HUES48 (cell line): ENCODE measurements at regions not wholly inside any gene's neighbourhood (a gene's known extent, or its start where the extent isn't known, plus 50 kb on each side); places are given as distances from the start of the nearest gene placed in this dataset.

Experiments used
- H3K27ac ChIP-seq: one replicate; pipeline ENCODE4 v1.7.0; 2013; ENCODE audit warnings: low read depth, low read length, inconsistent platforms
- H3K27me3 ChIP-seq: 2 replicates; pipeline ENCODE4 v1.6.1; 2013; ENCODE audit warnings: mild to moderate bottlenecking, low read length; ENCODE audit not compliant: control insufficient read depth, insufficient read depth
- H3K36me3 ChIP-seq: 2 replicates; pipeline ENCODE4 v1.6.1; 2013; ENCODE audit warnings: low read length; ENCODE audit not compliant: control insufficient read depth, insufficient read depth
- H3K4me1 ChIP-seq: 2 replicates; pipeline ENCODE4 v1.6.1; 2013; ENCODE audit warnings: mild to moderate bottlenecking, low read length; ENCODE audit not compliant: control insufficient read depth, insufficient read depth
- H3K4me3 ChIP-seq: 2 replicates; pipeline ENCODE4 v1.5.1; 2013; ENCODE audit warnings: mild to moderate bottlenecking, low read depth, low read length
- H3K9ac ChIP-seq: 2 replicates; pipeline ENCODE4 v1.6.1; 2013; ENCODE audit warnings: mild to moderate bottlenecking, low read depth, low read length, moderate library complexity
- H3K9me3 ChIP-seq: 2 replicates; pipeline ENCODE4 v1.6.1; 2013; ENCODE audit warnings: low read length; ENCODE audit not compliant: control insufficient read depth, insufficient read depth

GRCh38 chr10:44684661-44685060, 226.5 kb upstream of the TMEM72 start:
- no peak overlapping the region for H3K4me3 ChIP-seq
- H3K27ac ChIP-seq, result no peak overlapping the region
- H3K9ac ChIP-seq, result no peak overlapping the region
- no peaks in the 10 kb centered on the region for H3K9me3 ChIP-seq
- no peaks in the 10 kb centered on the region for H3K4me1 ChIP-seq
- no peaks in the 10 kb centered on the region for H3K36me3 ChIP-seq
- no peaks in the 10 kb centered on the region for H3K27me3 ChIP-seq

- Histone ChIP-seq H3K27me3 (no peaks in the 10 kb centered on the region), H3K4me1 (no peaks in the 10 kb centered on the region), H3K27ac (no peak overlapping the region), H3K9ac (no peak overlapping the region), H3K4me3 (no peak overlapping the region), H3K9me3 (no peaks in the 10 kb centered on the region), H3K36me3 (no peaks in the 10 kb centered on the region)
Measured at GRCh38 chr10:44685220-44685619, 225.9 kb upstream of the TMEM72 start.

GRCh38 chr10:44685747-44686146, 225.4 kb upstream of the TMEM72 start:
- Histone ChIP-seq H3K4me3 (no peak overlapping the region), H3K9me3 (no peaks in the 10 kb centered on the region), H3K27me3 (no peaks in the 10 kb centered on the region), H3K36me3 (no peaks in the 10 kb centered on the region), H3K4me1 (no peaks in the 10 kb centered on the region), H3K27ac (no peak overlapping the region), H3K9ac (no peak overlapping the region)

GRCh38 chr10:44689368-44689767, 221.8 kb upstream of the TMEM72 start:
- Histone ChIP-seq H3K27ac (no peak overlapping the region), H3K9me3 (no peaks in the 10 kb centered on the region), H3K4me1 (no peaks in the 10 kb centered on the region), H3K9ac (no peak overlapping the region), H3K27me3 (no peaks in the 10 kb centered on the region), H3K36me3 (no peaks in the 10 kb centered on the region), H3K4me3 (no peak overlapping the region)

- peaks cover 7% of the 10 kb centered on the region; the same call in 1 of the 2 replicates for H3K4me1 ChIP-seq
- no peak overlapping the region for H3K9ac ChIP-seq
- H3K4me3 ChIP-seq, result no peak overlapping the region
- H3K27me3 ChIP-seq, result no peaks in the 10 kb centered on the region
- no peaks in the 10 kb centered on the region for H3K36me3 ChIP-seq
- peak overlapping the region; percentile 20 for H3K27ac ChIP-seq
- H3K9me3 ChIP-seq, result no peaks in the 10 kb centered on the region; the same call in 1 of the 2 replicates
Measured at GRCh38 chr10:44696496-44696895, 214.6 kb upstream of the TMEM72 start.

- H3K4me3 ChIP-seq, result no peak overlapping the region
- no peaks in the 10 kb centered on the region; the same call in 1 of the 2 replicates for H3K9me3 ChIP-seq
- peak overlapping the region; percentile 20 for H3K27ac ChIP-seq
- peaks cover 7% of the 10 kb centered on the region; the same call in 1 of the 2 replicates for H3K4me1 ChIP-seq
- no peaks in the 10 kb centered on the region for H3K27me3 ChIP-seq
- H3K36me3 ChIP-seq, result no peaks in the 10 kb centered on the region
- no peak overlapping the region for H3K9ac ChIP-seq
Measured at GRCh38 chr10:44697116-44697515, 214.0 kb upstream of the TMEM72 start.

- H3K9ac ChIP-seq, result no peak overlapping the region
- H3K36me3 ChIP-seq, result no peaks in the 10 kb centered on the region
- H3K9me3 ChIP-seq, result no peaks in the 10 kb centered on the region; the same call in 1 of the 2 replicates
- H3K27ac ChIP-seq, result no peak overlapping the region
- H3K4me1 ChIP-seq, result no peaks in the 10 kb centered on the region
- H3K4me3 ChIP-seq, result no peak overlapping the region
- H3K27me3 ChIP-seq, result no peaks in the 10 kb centered on the region
Measured at GRCh38 chr10:44702531-44702930, 208.6 kb upstream of the TMEM72 start.

- Histone ChIP-seq H3K27me3 (no peaks in the 10 kb centered on the region), H3K36me3 (no peaks in the 10 kb centered on the region), H3K4me3 (no peak overlapping the region), H3K4me1 (no peaks in the 10 kb centered on the region), H3K27ac (no peak overlapping the region), H3K9me3 (no peaks in the 10 kb centered on the region; the same call in 1 of the 2 replicates), H3K9ac (no peak overlapping the region)
Measured at GRCh38 chr10:44703241-44704155, 207.6 kb upstream of the TMEM72 start.

- H3K27me3 ChIP-seq, result no peaks in the 10 kb centered on the region
- H3K9ac ChIP-seq, result no peak overlapping the region
- H3K27ac ChIP-seq, result no peak overlapping the region
Measured at GRCh38 chr10:44704616-44705015, 206.5 kb upstream of the TMEM72 start.

GRCh38 chr10:44706745-44707144, 204.4 kb upstream of the TMEM72 start:
- no peaks in the 10 kb centered on the region for H3K9me3 ChIP-seq
- H3K4me3 ChIP-seq, result no peak overlapping the region
- no peaks in the 10 kb centered on the region for H3K4me1 ChIP-seq
- H3K36me3 ChIP-seq, result no peaks in the 10 kb centered on the region
- H3K9ac ChIP-seq, result no peak overlapping the region
- H3K27ac ChIP-seq, result no peak overlapping the region
- no peaks in the 10 kb centered on the region for H3K27me3 ChIP-seq

More at GRCh38 chr10:44704616-44705015, 206.5 kb upstream of the TMEM72 start:
- no peak overlapping the region for H3K4me3 ChIP-seq
- H3K9me3 ChIP-seq, result no peaks in the 10 kb centered on the region; the same call in 1 of the 2 replicates
- H3K4me1 ChIP-seq, result no peaks in the 10 kb centered on the region
- H3K36me3 ChIP-seq, result no peaks in the 10 kb centered on the region

- Histone ChIP-seq H3K27ac (no peak overlapping the region), H3K36me3 (no peaks in the 10 kb centered on the region), H3K4me1 (no peaks in the 10 kb centered on the region), H3K9me3 (no peaks in the 10 kb centered on the region), H3K9ac (no peak overlapping the region), H3K4me3 (no peak overlapping the region), H3K27me3 (no peaks in the 10 kb centered on the region)
Measured at GRCh38 chr10:44713307-44713706, 197.8 kb upstream of the TMEM72 start.
